HG03025 (cell line): ENCODE measurements at regions not wholly inside any gene's neighbourhood (a gene's known extent, or its start where the extent isn't known, plus 50 kb on each side); places are given as distances from the start of the nearest gene placed in this dataset.

Experiments
- ATAC-seq: cut with Tn5 transposase; IDR thresholded peaks from one replicate; pipeline ENCODE4 v1.9.1; 2021; ENCODE audit warnings: mild to moderate bottlenecking, moderate library complexity; ENCODE audit not compliant: unreplicated experiment, low FRiP score

GRCh38 chrX:113551919-113552318 lies 711.3 kb upstream of the AMOT start:
- no peak for ATAC-seq

- ATAC-seq, result no peak
Measured at GRCh38 chrX:113548308-113549015, 707.8 kb upstream of the AMOT start.

- ATAC-seq, result peak; percentile 68
Measured at GRCh38 chrX:113545040-113545439, 704.4 kb upstream of the AMOT start.

- no peak for ATAC-seq
Measured at GRCh38 chrX:113539599-113540356, 699.1 kb upstream of the AMOT start.

GRCh38 chrX:113529426-113530013 lies 688.9 kb upstream of the AMOT start:
- no peak for ATAC-seq

GRCh38 chrX:113522814-113523213 lies 682.2 kb upstream of the AMOT start:
- peak; percentile 100 for ATAC-seq

- ATAC-seq, result no peak
Measured at GRCh38 chrX:113514906-113515305, 674.3 kb upstream of the AMOT start.

- ATAC-seq, result no peak
Measured at GRCh38 chrX:113512700-113513395, 672.2 kb upstream of the AMOT start.

GRCh38 chrX:113510586-113510985 lies 670.0 kb upstream of the AMOT start:
- no peak for ATAC-seq

- no peak for ATAC-seq
Measured at GRCh38 chrX:113492895-113493294, 652.3 kb upstream of the AMOT start.

- peak; percentile 65 for ATAC-seq
Measured at GRCh38 chrX:113473418-113473817, 632.8 kb upstream of the AMOT start.

GRCh38 chrX:113473015-113473414 lies 632.4 kb upstream of the AMOT start:
- ATAC-seq, result peak; percentile 57

- ATAC-seq, result no peak
Measured at GRCh38 chrX:113470166-113470565, 629.5 kb upstream of the AMOT start.

- no peak for ATAC-seq
Measured at GRCh38 chrX:113457719-113458118, 617.1 kb upstream of the AMOT start.

- ATAC-seq, result no peak
Measured at GRCh38 chrX:113455582-113455981, 615.0 kb upstream of the AMOT start.

GRCh38 chrX:113429011-113429410 lies 588.4 kb upstream of the AMOT start:
- ATAC-seq, result no peak

- no peak for ATAC-seq
Measured at GRCh38 chrX:113422323-113422722, 581.7 kb upstream of the AMOT start.

GRCh38 chrX:113421432-113421831 lies 580.8 kb upstream of the AMOT start:
- no peak for ATAC-seq

GRCh38 chrX:113412106-113412505 lies 571.5 kb upstream of the AMOT start:
- no peak for ATAC-seq

GRCh38 chrX:113408843-113409242 lies 568.2 kb upstream of the AMOT start:
- ATAC-seq, result no peak

- no peak for ATAC-seq
Measured at GRCh38 chrX:113400193-113400704, 559.6 kb upstream of the AMOT start.
